HepG2 (cell line): ENCODE measurements at regions not wholly inside any gene's neighbourhood (a gene's known extent, or its start where the extent isn't known, plus 50 kb on each side); places are given as distances from the start of the nearest gene placed in this dataset.

Experiments used
- ATAC-seq: fragments of 200-7000 bp; cut with Tn5 transposase; 3 replicates; pipeline ENCODE4 v1.9.1; 2020; ENCODE audit warnings: mild to moderate bottlenecking, moderate library complexity
- BruUV-seq: library from RNA; stranded (reverse); fragments of 400-500 nt; replicated peaks from 2 replicates; lab custom pipeline; 2021; lab: Mats Ljungman, UMichigan
- CTCF ChIA-PET: fragments of 300-600 bp; formaldehyde crosslinking; extraction: SDS; loops from one replicate; lab custom pipeline; 2021; ENCODE audit warnings: low total read pairs, inconsistent platforms, low intra/inter-chr PET ratio; lab: Yijun Ruan, JAX
- POLR2A ChIA-PET: fragments of 350-600 bp; sonication (Branson Sonifier 250); formaldehyde crosslinking; loops from one replicate; lab custom pipeline; 2020; ENCODE audit warnings: antibody characterized with exemption, inconsistent platforms; lab: Yijun Ruan, JAX
- DNase-seq: peaks from one replicate; pipeline ENCODE4 v3.0.0-alpha.2; 2015; ENCODE audit warnings: low spot score
- FAIRE-seq: peaks from 3 replicates; lab custom pipeline; 2011; peaks lifted over from hg19 to GRCh38; lab: Jason Lieb, UNC
- H2AFZ ChIP-seq: one replicate; pipeline ENCODE4 v1.6.1; 2011; ENCODE audit warnings: low read length, inconsistent platforms
- H3K27ac ChIP-seq: fragments of 300-600 bp; 3 replicates; pipeline ENCODE4 v1.8.0; 2011; ENCODE audit warnings: mixed run types, mild to moderate bottlenecking, mixed read lengths, low read length, inconsistent platforms; ENCODE audit not compliant: insufficient read depth; ENCODE audit errors: extremely low read length
- H3K27me3 ChIP-seq, 2 experiments: fragments of 200-600 bp in 1 of 2; 2 replicates in 1 of 2; 3 replicates in 1 of 2; pipeline versions ENCODE4 v1.6.0 to v1.8.0; 2011; ENCODE audit warnings: low read length in 2 of 2, mild to moderate bottlenecking in 2 of 2, moderate library complexity in 2 of 2, inconsistent platforms in 1 of 2; ENCODE audit not compliant: insufficient read depth in 2 of 2, control insufficient read depth in 1 of 2
- H3K36me3 ChIP-seq, 2 experiments: fragments of 200-600 bp in 1 of 2; replicated peaks in 1 of 2; 2 replicates in 1 of 2; 3 replicates in 1 of 2; pipeline versions ENCODE4 v1.5.1 to v1.8.0; 2011; ENCODE audit warnings: low read length in 2 of 2, inconsistent platforms in 1 of 2; ENCODE audit not compliant: insufficient read depth in 2 of 2, control insufficient read depth in 1 of 2
- H3K4me1 ChIP-seq: 2 replicates; pipeline ENCODE4 v1.5.1; 2012; ENCODE audit warnings: low read length, inconsistent platforms; ENCODE audit not compliant: insufficient read depth
- H3K4me2 ChIP-seq: 2 replicates; pipeline ENCODE4 v1.6.0; 2011; ENCODE audit warnings: low read depth, low read length, inconsistent platforms
- H3K4me3 ChIP-seq, 3 experiments: fragments of 200-600 bp in 1 of 3; sonication (generic), shearing (Covaris generic) in 1 of 3; replicated peaks in 1 of 3; 2 replicates each; pipeline ENCODE4 v1.5.1; 2011 to 2016; ENCODE audit warnings: low read length in 3 of 3, inconsistent platforms in 2 of 3, low read depth in 2 of 3, mild to moderate bottlenecking in 2 of 3, control low read depth in 1 of 3, mixed read lengths in 1 of 3; ENCODE audit not compliant: insufficient read depth in 1 of 3
- H3K79me2 ChIP-seq: one replicate; pipeline ENCODE4 v1.6.1; 2011; ENCODE audit warnings: low read length, inconsistent platforms; ENCODE audit not compliant: insufficient read depth
- H3K9ac ChIP-seq: 2 replicates; pipeline ENCODE4 v1.6.0; 2011; ENCODE audit warnings: mild to moderate bottlenecking, low read depth, low read length, inconsistent platforms; ENCODE audit not compliant: insufficient read depth
- H3K9me3 ChIP-seq: 2 replicates; pipeline ENCODE4 v1.5.1; 2012; ENCODE audit warnings: mild to moderate bottlenecking, low read length
- H4K20me1 ChIP-seq: 2 replicates; pipeline ENCODE4 v1.6.0; 2011; ENCODE audit warnings: inconsistent platforms, mild to moderate bottlenecking, low read length, moderate library complexity; ENCODE audit not compliant: insufficient read depth
- CSRNP1 ChIP-seq: sonication (generic); formaldehyde crosslinking; IDR thresholded peaks from 2 replicates; pipeline ENCODE4 v1.8.1; 2023; ENCODE audit warnings: mild to moderate bottlenecking, missing genetic modification reagents
- EED ChIP-seq: sonication (generic); formaldehyde crosslinking; IDR thresholded peaks from 2 replicates; pipeline ENCODE4 v1.5.0; 2020; ENCODE audit warnings: mild to moderate bottlenecking, missing genetic modification reagents
- ELF1 ChIP-seq: sonication (generic); formaldehyde crosslinking; IDR thresholded peaks from 2 replicates; pipeline ENCODE4 v1.4.0; 2020; ENCODE audit warnings: missing genetic modification reagents
- ETS1 ChIP-seq: sonication (generic); formaldehyde crosslinking; IDR thresholded peaks from 2 replicates; pipeline ENCODE4 v1.4.0; 2020; ENCODE audit warnings: missing genetic modification reagents
- HMGXB3 ChIP-seq: sonication (generic); formaldehyde crosslinking; IDR thresholded peaks from 2 replicates; pipeline ENCODE4 v1.4.0; 2020; ENCODE audit warnings: missing genetic modification reagents, borderline replicate concordance
- MBNL3 ChIP-seq: fragments of 250-450 bp; sonication (Bioruptor Pico); conservative IDR thresholded peaks from 2 replicates; pipeline ENCODE4 v1.8.0; 2022; ENCODE audit warnings: mild to moderate bottlenecking, inconsistent platforms
- PLRG1 ChIP-seq: fragments of 450-650 bp; conservative IDR thresholded peaks from 2 replicates; pipeline ENCODE4 v1.6.1; 2016
- SNAPC4 ChIP-seq: sonication (generic); formaldehyde crosslinking; IDR thresholded peaks from 2 replicates; pipeline ENCODE4 v1.4.0; 2020; ENCODE audit warnings: mild to moderate bottlenecking, missing genetic modification reagents
- TBL1XR1 ChIP-seq: fragments of 150-350 bp; IDR thresholded peaks from 2 replicates; pipeline ENCODE4 v1.6.1; 2014; ENCODE audit warnings: borderline replicate concordance, low read length; ENCODE audit not compliant: partially characterized antibody
- TBX2 ChIP-seq: sonication (generic); formaldehyde crosslinking; IDR thresholded peaks from 2 replicates; pipeline ENCODE4 v1.5.0; 2020; ENCODE audit warnings: missing genetic modification reagents, mild to moderate bottlenecking, borderline replicate concordance
- ZC3H4 ChIP-seq: sonication (generic); formaldehyde crosslinking; IDR thresholded peaks from 2 replicates; pipeline ENCODE4 v1.4.0; 2020; ENCODE audit warnings: missing genetic modification reagents, borderline replicate concordance
- WGBS: methylation state at CpG from one replicate; pipeline ENCODE4 v1.1.6; 2017; ENCODE audit warnings: low lambda C conversion rate; 5-methylcytosine and 5-hydroxymethylcytosine counted together
- in situ Hi-C: cut with HindIII; loops from 2 replicates; pipeline ENCODE4 v1.10.0; 2017; ENCODE audit warnings: low pct_unique_long_range_greater_than_20kb; ENCODE audit not compliant: extremely low pct_ligation_motif_present
- intact Hi-C: fragments of 100-400 bp; cut with micrococcal nuclease; formaldehyde crosslinking; loops from one replicate; pipeline ENCODE4 v1.10.0; 2022; ENCODE audit not compliant: unreplicated experiment

- Histone ChIP-seq H3K27me3 (peaks cover 1 to 7% of the 10 kb centered on the region in 2 experiments; a peak in 2 of 5 replicates), H3K36me3 (no peaks in the 10 kb centered on the region), H3K9ac (no peak overlapping the region), H3K27ac (no peak overlapping the region), H3K4me3 (no peak overlapping the region), H2AFZ (no peak overlapping the region), H4K20me1 (no peaks in the 10 kb centered on the region), H3K4me1 (no peaks in the 10 kb centered on the region), H3K4me2 (no peak overlapping the region), H3K9me3 (no peaks in the 10 kb centered on the region), H3K79me2 (no peaks in the 10 kb centered on the region)
- 17% methylated on average over 5 of the region's 5 CpGs for WGBS
- FAIRE-seq (no peak), DNase-seq (no peak), ATAC-seq (no peak)
- intact Hi-C loops: no loop called here
- in situ Hi-C loops: no loop called here
- ChIA-PET CTCF (no interaction called here), POLR2A (no interaction called here)
- BruUV-seq: no TSS peak
- TF ChIP-seq TBL1XR1: no peak
- TF ChIP-seq EED (CRISPR knock-in tag): no peak
- no peak for TF ChIP-seq ZC3H4 (CRISPR knock-in tag)
- no peak for TF ChIP-seq CSRNP1 (CRISPR knock-in tag)
- TF ChIP-seq TBX2 (CRISPR knock-in tag): no peak
- TF ChIP-seq ETS1 (CRISPR knock-in tag): no peak
- TF ChIP-seq SNAPC4 (CRISPR knock-in tag): no peak
- no peak for TF ChIP-seq PLRG1
- TF ChIP-seq HMGXB3 (CRISPR knock-in tag): no peak
- no peak for TF ChIP-seq MBNL3
- TF ChIP-seq ELF1 (CRISPR knock-in tag): no peak
Observed at GRCh38 chr17:12579288-12579687, 86.4 kb upstream of the MYOCD start.
